WI38 (cell line): ENCODE measurements at regions not wholly inside any gene's neighbourhood (a gene's known extent, or its start where the extent isn't known, plus 50 kb on each side); places are given as distances from the start of the nearest gene placed in this dataset.

Experiments used
- H3K4me3 ChIP-seq: 2 replicates; pipeline ENCODE4 v1.5.1; 2011; ENCODE audit warnings: low read depth, mild to moderate bottlenecking, control low read depth, low read length
- CTCF ChIP-seq: IDR thresholded peaks from 2 replicates; pipeline ENCODE4 v1.5.1; 2012; ENCODE audit warnings: low read depth, mild to moderate bottlenecking, control low read depth, low read length

GRCh38 chr21:27292229-27292628, 325.3 kb upstream of the ADAMTS5 start:
- no peak for TF ChIP-seq CTCF

GRCh38 chr21:27291006-27291405, 324.1 kb upstream of the ADAMTS5 start:
- TF ChIP-seq CTCF = no peak

More at GRCh38 chr21:27292229-27292628, 325.3 kb upstream of the ADAMTS5 start:
- no peak overlapping the region for H3K4me3 ChIP-seq

GRCh38 chr21:27290028-27290427, 323.1 kb upstream of the ADAMTS5 start:
- TF ChIP-seq CTCF = no peak
- no peak overlapping the region for H3K4me3 ChIP-seq

More at GRCh38 chr21:27291006-27291405, 324.1 kb upstream of the ADAMTS5 start:
- no peak overlapping the region for H3K4me3 ChIP-seq

- TF ChIP-seq CTCF = no peak
- H3K4me3 ChIP-seq = no peak overlapping the region
Observed at GRCh38 chr21:27286760-27287159, 319.9 kb upstream of the ADAMTS5 start.

GRCh38 chr21:27277110-27277509, 310.2 kb upstream of the ADAMTS5 start:
- H3K4me3 ChIP-seq = no peak overlapping the region
- TF ChIP-seq CTCF = no peak

- TF ChIP-seq CTCF = no peak
- no peak overlapping the region for H3K4me3 ChIP-seq
Observed at GRCh38 chr21:27275294-27275927, 308.5 kb upstream of the ADAMTS5 start.

GRCh38 chr21:27269644-27270043, 302.8 kb upstream of the ADAMTS5 start:
- no peak for TF ChIP-seq CTCF
- no peak overlapping the region for H3K4me3 ChIP-seq
